B cell (primary cell): ENCODE measurements at regions not wholly inside any gene's neighbourhood (a gene's known extent, or its start where the extent isn't known, plus 50 kb on each side); places are given as distances from the start of the nearest gene placed in this dataset.

Experiments
- ATAC-seq: fragments of 200-7000 bp; cut with Tn5 transposase; one replicate; pipeline ENCODE4 v1.10.0; 2021; ENCODE audit warnings: low read depth, mild to moderate bottlenecking, moderate number of reproducible peaks, moderate library complexity
- CTCF ChIA-PET: fragments of 350-600 bp; sonication (Branson Sonifier 250); formaldehyde crosslinking; loops from one replicate; lab custom pipeline; 2021; ENCODE audit warnings: antibody characterized with exemption, inconsistent platforms; lab: Charles Lee
- POLR2A ChIA-PET: fragments of 350-600 bp; sonication (Branson Sonifier 250); formaldehyde crosslinking; loops from one replicate; lab custom pipeline; 2021; ENCODE audit warnings: antibody characterized with exemption; lab: Charles Lee
- DNase-seq: peaks from one replicate; pipeline ENCODE4 v3.0.0; 2013
- H2AFZ ChIP-seq: 2 replicates; pipeline ENCODE4 v1.6.1; 2012; ENCODE audit warnings: mild to moderate bottlenecking, low read depth, low read length; ENCODE audit not compliant: insufficient read depth, poor library complexity, severe bottlenecking
- H3K27ac ChIP-seq, 2 donors: 1 replicate in 1 of 2; 2 replicates in 1 of 2; pipeline ENCODE4 v1.5.1; 2012 to 2013; ENCODE audit warnings: low read length in 2 of 2, mild to moderate bottlenecking in 2 of 2, moderate library complexity in 1 of 2
- H3K27me3 ChIP-seq, 4 experiments: fragments of 200-600 bp in 1 of 4; sonication (generic) in 1 of 4; replicated peaks in 1 of 4; 1 replicate in 2 of 4; 2 replicates in 2 of 4; pipeline versions ENCODE4 v1.6.1 to v1.7.0; 2013 to 2016; ENCODE audit warnings: low read length in 3 of 4, mild to moderate bottlenecking in 2 of 4, mixed read lengths in 1 of 4, moderate library complexity in 1 of 4; ENCODE audit not compliant: insufficient read depth in 4 of 4, control insufficient read depth in 3 of 4; ENCODE audit errors: control extremely low read depth in 1 of 4
- H3K36me3 ChIP-seq, 2 experiments: replicated peaks in 1 of 2; 1 replicate in 1 of 2; 2 replicates in 1 of 2; pipeline versions ENCODE4 v1.6.1 to v1.7.1; 2013; ENCODE audit warnings: low read length in 1 of 2; ENCODE audit not compliant: insufficient read depth in 2 of 2, control insufficient read depth in 1 of 2; ENCODE audit errors: control extremely low read depth in 1 of 2, extremely low read depth in 1 of 2
- H3K4me1 ChIP-seq, 2 donors: fragments of 200-600 bp in 1 of 2; sonication (generic) in 1 of 2; 1 replicate in 1 of 2; 2 replicates in 1 of 2; pipeline versions ENCODE4 v1.5.1 to v1.6.1; 2013 to 2017; ENCODE audit warnings: low read length in 2 of 2; ENCODE audit not compliant: control insufficient read depth in 2 of 2, insufficient read depth in 2 of 2
- H3K4me2 ChIP-seq: replicated peaks from 2 replicates; pipeline ENCODE3; 2012; ENCODE audit warnings: mild to moderate bottlenecking, low read depth, low read length; ENCODE audit not compliant: poor library complexity, severe bottlenecking
- H3K4me3 ChIP-seq, 5 experiments: fragments of 200-600 bp in 1 of 5; sonication (generic) in 1 of 5; 1 replicate in 3 of 5; 2 replicates in 2 of 5; pipeline versions ENCODE4 v1.5.1 to v1.7.0; 2011 to 2016; ENCODE audit warnings: low read length in 4 of 5, mild to moderate bottlenecking in 4 of 5, low read depth in 2 of 5, control low read depth in 1 of 5, moderate library complexity in 1 of 5; ENCODE audit not compliant: insufficient read depth in 1 of 5; ENCODE audit errors: control extremely low read depth in 1 of 5, extremely low read depth in 1 of 5
- H3K79me2 ChIP-seq: fragments of 200-600 bp; sonication (generic); one replicate; pipeline ENCODE4 v1.6.0; 2016; ENCODE audit warnings: low read length; ENCODE audit not compliant: control insufficient read depth, insufficient read depth
- H3K9ac ChIP-seq: fragments of 200-600 bp; sonication (generic); 2 replicates; pipeline ENCODE4 v1.6.1; 2017; ENCODE audit warnings: mild to moderate bottlenecking, low read length, moderate library complexity
- H3K9me3 ChIP-seq, 3 donors: one replicate each; pipeline versions ENCODE4 v1.6.1 to v1.7.1; 2013; ENCODE audit warnings: low read length in 2 of 3; ENCODE audit not compliant: control insufficient read depth in 2 of 3, insufficient read depth in 1 of 3; ENCODE audit errors: control extremely low read depth in 1 of 3
- H4K20me1 ChIP-seq: 2 replicates; pipeline ENCODE4 v1.6.0; 2012; ENCODE audit warnings: mild to moderate bottlenecking, low read length; ENCODE audit not compliant: insufficient read depth, control insufficient read depth, poor library complexity, severe bottlenecking
- H3K27ac Mint-ChIP-seq: one replicate; pipeline ENCODE4 v1.8.0; 2021; ENCODE audit warnings: mixed read lengths
- H3K27me3 Mint-ChIP-seq: one replicate; pipeline ENCODE4 v1.8.0; 2021; ENCODE audit warnings: mixed read lengths
- H3K4me1 Mint-ChIP-seq: one replicate; pipeline ENCODE4 v1.8.0; 2021; ENCODE audit warnings: mixed read lengths
- H3K4me3 Mint-ChIP-seq: one replicate; pipeline ENCODE4 v1.8.0; 2021; ENCODE audit warnings: mixed read lengths
- H3K9me3 Mint-ChIP-seq: one replicate; pipeline ENCODE4 v1.8.0; 2022; ENCODE audit warnings: mixed read lengths; ENCODE audit not compliant: insufficient read depth
- EZH2 ChIP-seq: IDR thresholded peaks from 2 replicates; pipeline ENCODE4 v1.6.1; 2012; ENCODE audit warnings: borderline replicate concordance, low read depth, mild to moderate bottlenecking, moderate library complexity, low read length; ENCODE audit not compliant: insufficient read depth, poor library complexity, severe bottlenecking
- WGBS: methylation state at CpG from one replicate; pipeline ENCODE4 v1.1.5; 2013; ENCODE audit warnings: missing lambda C conversion rate; ENCODE audit not compliant: insufficient coverage; 5-methylcytosine and 5-hydroxymethylcytosine counted together
- intact Hi-C: fragments of 100-400 bp; cut with micrococcal nuclease; formaldehyde crosslinking; loops from one replicate; pipeline ENCODE4 v1.10.0; 2022
- TF ChIP-seq, protein P1 (sequence below): fragments of 200-600 bp; IDR thresholded peaks from one replicate; pipeline ENCODE4 v1.8.0; 2022; ENCODE audit warnings: antibody characterized with exemption, mild to moderate bottlenecking

DNA sequence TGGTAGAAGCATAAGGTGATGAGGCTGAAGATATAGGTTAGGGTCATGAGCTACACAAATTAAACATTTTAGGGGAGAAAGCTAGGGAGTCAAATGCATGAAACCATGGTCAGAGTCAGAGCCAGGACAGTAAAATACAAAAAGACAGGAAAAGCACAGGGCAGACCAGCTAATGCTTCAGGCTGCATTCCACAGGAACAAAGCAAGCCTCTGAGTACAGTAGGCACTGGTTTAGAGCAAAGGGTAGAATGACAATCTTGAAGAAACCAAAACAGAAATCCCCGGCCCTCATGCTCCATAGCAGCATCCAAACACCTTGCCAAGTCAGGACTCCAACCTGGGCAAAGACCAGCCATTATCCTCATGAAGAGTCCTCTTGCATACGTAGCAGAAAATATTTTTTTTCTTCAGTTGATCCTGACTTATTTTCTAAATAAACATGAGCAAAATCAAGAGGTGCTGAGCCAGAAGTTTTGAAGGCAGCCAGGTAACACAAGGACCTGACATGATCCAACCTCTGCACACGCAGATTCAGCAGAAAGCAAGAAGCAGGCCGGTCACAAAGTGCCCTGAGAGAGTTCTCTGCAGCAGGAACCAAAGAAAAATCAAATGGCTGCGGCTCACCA is 273.1 kb downstream of the TTLL7 start:
- Histone ChIP-seq H3K9me3 (peaks cover 0 to 1% (median 0%) of the 10 kb centered on the region in 3 donors), H3K4me3 (no peak overlapping the region), H3K4me1 (no peaks in the 10 kb centered on the region), H3K79me2 (no peaks in the 10 kb centered on the region), H3K27ac (no peak overlapping the region), H2AFZ (no peak overlapping the region), H3K4me2 (no peak overlapping the region), H3K36me3 (no peaks in the 10 kb centered on the region), H3K27me3 (no peaks in the 10 kb centered on the region), H3K9ac (no peak overlapping the region), H4K20me1 (no peaks in the 10 kb centered on the region)
- Mint-ChIP-seq H3K27me3 (no peaks in the 10 kb centered on the region), H3K27ac (no peak overlapping the region), H3K4me1 (no peaks in the 10 kb centered on the region), H3K4me3 (no peak overlapping the region), H3K9me3 (no peaks in the 10 kb centered on the region)
- POLR2A ChIA-PET, result no interaction called here
- no peak for TF ChIP-seq EZH2
- TF ChIP-seq, protein P1, sequence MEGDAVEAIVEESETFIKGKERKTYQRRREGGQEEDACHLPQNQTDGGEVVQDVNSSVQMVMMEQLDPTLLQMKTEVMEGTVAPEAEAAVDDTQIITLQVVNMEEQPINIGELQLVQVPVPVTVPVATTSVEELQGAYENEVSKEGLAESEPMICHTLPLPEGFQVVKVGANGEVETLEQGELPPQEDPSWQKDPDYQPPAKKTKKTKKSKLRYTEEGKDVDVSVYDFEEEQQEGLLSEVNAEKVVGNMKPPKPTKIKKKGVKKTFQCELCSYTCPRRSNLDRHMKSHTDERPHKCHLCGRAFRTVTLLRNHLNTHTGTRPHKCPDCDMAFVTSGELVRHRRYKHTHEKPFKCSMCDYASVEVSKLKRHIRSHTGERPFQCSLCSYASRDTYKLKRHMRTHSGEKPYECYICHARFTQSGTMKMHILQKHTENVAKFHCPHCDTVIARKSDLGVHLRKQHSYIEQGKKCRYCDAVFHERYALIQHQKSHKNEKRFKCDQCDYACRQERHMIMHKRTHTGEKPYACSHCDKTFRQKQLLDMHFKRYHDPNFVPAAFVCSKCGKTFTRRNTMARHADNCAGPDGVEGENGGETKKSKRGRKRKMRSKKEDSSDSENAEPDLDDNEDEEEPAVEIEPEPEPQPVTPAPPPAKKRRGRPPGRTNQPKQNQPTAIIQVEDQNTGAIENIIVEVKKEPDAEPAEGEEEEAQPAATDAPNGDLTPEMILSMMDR, result no peak
- intact Hi-C loops, result no loop called here
- CTCF ChIA-PET, result no interaction called here
- DNase-seq (no peak), ATAC-seq (no peak)
- WGBS, result 86% methylated on average over 4 of the region's 5 CpGs

DNA sequence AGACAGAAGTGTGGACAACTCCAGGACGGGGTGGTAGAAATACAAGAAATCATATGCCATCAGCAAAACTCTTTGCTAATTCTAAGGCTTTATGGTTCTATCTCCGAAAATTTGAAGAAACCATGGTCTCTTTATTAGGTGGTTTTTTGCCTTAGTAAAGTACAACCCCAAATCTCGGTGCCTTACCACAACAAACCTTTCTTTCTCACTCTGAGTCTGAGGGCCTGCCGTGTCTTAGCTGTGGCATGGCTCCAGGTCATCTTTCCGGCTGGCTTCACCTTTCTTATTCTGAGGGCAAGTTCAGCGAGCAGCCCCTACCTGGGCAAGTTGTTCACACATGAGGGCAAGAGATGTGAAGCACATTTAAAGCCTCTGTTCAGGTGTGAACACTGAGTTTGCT is 280.6 kb downstream of the TTLL7 start:
- H3K9me3 ChIP-seq, result no peaks in the 10 kb centered on the region
- H2AFZ ChIP-seq, result no peak overlapping the region
- no peak overlapping the region for H3K4me3 ChIP-seq
- Mint-ChIP-seq H3K27me3 (no peaks in the 10 kb centered on the region), H3K4me1 (no peaks in the 10 kb centered on the region), H3K4me3 (no peak overlapping the region), H3K9me3 (no peaks in the 10 kb centered on the region), H3K27ac (no peak overlapping the region)
- intact Hi-C loops, result no loop called here
- no peaks in the 10 kb centered on the region for H3K36me3 ChIP-seq
- no peaks in the 10 kb centered on the region for H3K4me1 ChIP-seq
- H4K20me1 ChIP-seq, result no peaks in the 10 kb centered on the region
- no peak overlapping the region for H3K9ac ChIP-seq
- no peak overlapping the region for H3K27ac ChIP-seq
- DNase-seq (no peak), ATAC-seq (no peak)
- ChIA-PET POLR2A (no interaction called here), CTCF (no interaction called here)
- TF ChIP-seq, protein P1, result no peak
- TF ChIP-seq EZH2, result no peak
- no peaks in the 10 kb centered on the region for H3K27me3 ChIP-seq
- 81% methylated on average over 3 of the region's 6 CpGs for WGBS
- H3K79me2 ChIP-seq, result no peaks in the 10 kb centered on the region
- H3K4me2 ChIP-seq, result no peak overlapping the region
